B cell (primary cell): ENCODE measurements at regions not wholly inside any gene's neighbourhood (a gene's known extent, or its start where the extent isn't known, plus 50 kb on each side); places are given as distances from the start of the nearest gene placed in this dataset.

Experiments
- ATAC-seq: fragments of 200-7000 bp; cut with Tn5 transposase; one replicate; pipeline ENCODE4 v1.10.0; 2021; ENCODE audit warnings: low read depth, mild to moderate bottlenecking, moderate number of reproducible peaks, moderate library complexity
- CTCF ChIA-PET: fragments of 350-600 bp; sonication (Branson Sonifier 250); formaldehyde crosslinking; loops from one replicate; lab custom pipeline; 2021; ENCODE audit warnings: antibody characterized with exemption, inconsistent platforms; lab: Charles Lee
- POLR2A ChIA-PET: fragments of 350-600 bp; sonication (Branson Sonifier 250); formaldehyde crosslinking; loops from one replicate; lab custom pipeline; 2021; ENCODE audit warnings: antibody characterized with exemption; lab: Charles Lee
- DNase-seq: peaks from one replicate; pipeline ENCODE4 v3.0.0; 2013
- H2AFZ ChIP-seq: 2 replicates; pipeline ENCODE4 v1.6.1; 2012; ENCODE audit warnings: mild to moderate bottlenecking, low read depth, low read length; ENCODE audit not compliant: insufficient read depth, poor library complexity, severe bottlenecking
- H3K27ac ChIP-seq, 2 donors: 1 replicate in 1 of 2; 2 replicates in 1 of 2; pipeline ENCODE4 v1.5.1; 2012 to 2013; ENCODE audit warnings: low read length in 2 of 2, mild to moderate bottlenecking in 2 of 2, moderate library complexity in 1 of 2
- H3K27me3 ChIP-seq, 4 experiments: fragments of 200-600 bp in 1 of 4; sonication (generic) in 1 of 4; replicated peaks in 1 of 4; 1 replicate in 2 of 4; 2 replicates in 2 of 4; pipeline versions ENCODE4 v1.6.1 to v1.7.0; 2013 to 2016; ENCODE audit warnings: low read length in 3 of 4, mild to moderate bottlenecking in 2 of 4, mixed read lengths in 1 of 4, moderate library complexity in 1 of 4; ENCODE audit not compliant: insufficient read depth in 4 of 4, control insufficient read depth in 3 of 4; ENCODE audit errors: control extremely low read depth in 1 of 4
- H3K36me3 ChIP-seq, 2 experiments: replicated peaks in 1 of 2; 1 replicate in 1 of 2; 2 replicates in 1 of 2; pipeline versions ENCODE4 v1.6.1 to v1.7.1; 2013; ENCODE audit warnings: low read length in 1 of 2; ENCODE audit not compliant: insufficient read depth in 2 of 2, control insufficient read depth in 1 of 2; ENCODE audit errors: control extremely low read depth in 1 of 2, extremely low read depth in 1 of 2
- H3K4me1 ChIP-seq, 2 donors: fragments of 200-600 bp in 1 of 2; sonication (generic) in 1 of 2; 1 replicate in 1 of 2; 2 replicates in 1 of 2; pipeline versions ENCODE4 v1.5.1 to v1.6.1; 2013 to 2017; ENCODE audit warnings: low read length in 2 of 2; ENCODE audit not compliant: control insufficient read depth in 2 of 2, insufficient read depth in 2 of 2
- H3K4me2 ChIP-seq: replicated peaks from 2 replicates; pipeline ENCODE3; 2012; ENCODE audit warnings: mild to moderate bottlenecking, low read depth, low read length; ENCODE audit not compliant: poor library complexity, severe bottlenecking
- H3K4me3 ChIP-seq, 5 experiments: fragments of 200-600 bp in 1 of 5; sonication (generic) in 1 of 5; 1 replicate in 3 of 5; 2 replicates in 2 of 5; pipeline versions ENCODE4 v1.5.1 to v1.7.0; 2011 to 2016; ENCODE audit warnings: low read length in 4 of 5, mild to moderate bottlenecking in 4 of 5, low read depth in 2 of 5, control low read depth in 1 of 5, moderate library complexity in 1 of 5; ENCODE audit not compliant: insufficient read depth in 1 of 5; ENCODE audit errors: control extremely low read depth in 1 of 5, extremely low read depth in 1 of 5
- H3K79me2 ChIP-seq: fragments of 200-600 bp; sonication (generic); one replicate; pipeline ENCODE4 v1.6.0; 2016; ENCODE audit warnings: low read length; ENCODE audit not compliant: control insufficient read depth, insufficient read depth
- H3K9ac ChIP-seq: fragments of 200-600 bp; sonication (generic); 2 replicates; pipeline ENCODE4 v1.6.1; 2017; ENCODE audit warnings: mild to moderate bottlenecking, low read length, moderate library complexity
- H3K9me3 ChIP-seq, 3 donors: one replicate each; pipeline versions ENCODE4 v1.6.1 to v1.7.1; 2013; ENCODE audit warnings: low read length in 2 of 3; ENCODE audit not compliant: control insufficient read depth in 2 of 3, insufficient read depth in 1 of 3; ENCODE audit errors: control extremely low read depth in 1 of 3
- H4K20me1 ChIP-seq: 2 replicates; pipeline ENCODE4 v1.6.0; 2012; ENCODE audit warnings: mild to moderate bottlenecking, low read length; ENCODE audit not compliant: insufficient read depth, control insufficient read depth, poor library complexity, severe bottlenecking
- H3K27ac Mint-ChIP-seq: one replicate; pipeline ENCODE4 v1.8.0; 2021; ENCODE audit warnings: mixed read lengths
- H3K27me3 Mint-ChIP-seq: one replicate; pipeline ENCODE4 v1.8.0; 2021; ENCODE audit warnings: mixed read lengths
- H3K4me1 Mint-ChIP-seq: one replicate; pipeline ENCODE4 v1.8.0; 2021; ENCODE audit warnings: mixed read lengths
- H3K4me3 Mint-ChIP-seq: one replicate; pipeline ENCODE4 v1.8.0; 2021; ENCODE audit warnings: mixed read lengths
- H3K9me3 Mint-ChIP-seq: one replicate; pipeline ENCODE4 v1.8.0; 2022; ENCODE audit warnings: mixed read lengths; ENCODE audit not compliant: insufficient read depth
- EZH2 ChIP-seq: IDR thresholded peaks from 2 replicates; pipeline ENCODE4 v1.6.1; 2012; ENCODE audit warnings: borderline replicate concordance, low read depth, mild to moderate bottlenecking, moderate library complexity, low read length; ENCODE audit not compliant: insufficient read depth, poor library complexity, severe bottlenecking
- WGBS: methylation state at CpG from one replicate; pipeline ENCODE4 v1.1.5; 2013; ENCODE audit warnings: missing lambda C conversion rate; ENCODE audit not compliant: insufficient coverage; 5-methylcytosine and 5-hydroxymethylcytosine counted together
- intact Hi-C: fragments of 100-400 bp; cut with micrococcal nuclease; formaldehyde crosslinking; loops from one replicate; pipeline ENCODE4 v1.10.0; 2022
- TF ChIP-seq, protein P1 (sequence below): fragments of 200-600 bp; IDR thresholded peaks from one replicate; pipeline ENCODE4 v1.8.0; 2022; ENCODE audit warnings: antibody characterized with exemption, mild to moderate bottlenecking

DNA sequence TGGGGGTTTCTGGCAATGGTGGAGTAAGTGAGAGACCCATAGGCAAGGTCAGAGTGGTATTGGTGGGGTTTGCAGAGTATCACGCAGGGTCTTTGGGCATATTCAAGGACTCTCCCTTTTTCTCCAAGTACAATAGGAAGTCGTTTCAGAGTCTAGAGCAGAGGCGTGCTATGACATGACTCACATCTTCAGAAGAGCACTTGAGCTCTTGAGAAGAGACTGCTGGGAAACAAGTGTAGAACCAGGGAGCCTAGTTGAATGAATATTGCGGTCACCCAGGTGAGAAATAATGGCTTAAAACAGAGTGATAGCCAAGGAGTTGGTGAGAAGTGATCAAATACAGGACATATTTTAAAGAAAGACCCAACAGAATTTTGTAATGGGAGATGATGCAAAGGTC is 813.4 kb downstream of the TLE1 start:
- Mint-ChIP-seq H3K27ac (no peak overlapping the region), H3K27me3 (no peaks in the 10 kb centered on the region), H3K4me3 (no peak overlapping the region), H3K9me3 (no peaks in the 10 kb centered on the region), H3K4me1 (no peaks in the 10 kb centered on the region)
- Histone ChIP-seq H3K4me2 (no peak overlapping the region), H3K4me3 (no peak overlapping the region), H3K27ac (no peak overlapping the region), H3K27me3 (no peaks in the 10 kb centered on the region), H3K4me1 (no peaks in the 10 kb centered on the region), H2AFZ (no peak overlapping the region), H3K36me3 (no peaks in the 10 kb centered on the region), H3K79me2 (no peaks in the 10 kb centered on the region), H3K9me3 (no peaks in the 10 kb centered on the region), H4K20me1 (no peaks in the 10 kb centered on the region), H3K9ac (no peak overlapping the region)
- TF ChIP-seq EZH2: no peak
- TF ChIP-seq, protein P1, sequence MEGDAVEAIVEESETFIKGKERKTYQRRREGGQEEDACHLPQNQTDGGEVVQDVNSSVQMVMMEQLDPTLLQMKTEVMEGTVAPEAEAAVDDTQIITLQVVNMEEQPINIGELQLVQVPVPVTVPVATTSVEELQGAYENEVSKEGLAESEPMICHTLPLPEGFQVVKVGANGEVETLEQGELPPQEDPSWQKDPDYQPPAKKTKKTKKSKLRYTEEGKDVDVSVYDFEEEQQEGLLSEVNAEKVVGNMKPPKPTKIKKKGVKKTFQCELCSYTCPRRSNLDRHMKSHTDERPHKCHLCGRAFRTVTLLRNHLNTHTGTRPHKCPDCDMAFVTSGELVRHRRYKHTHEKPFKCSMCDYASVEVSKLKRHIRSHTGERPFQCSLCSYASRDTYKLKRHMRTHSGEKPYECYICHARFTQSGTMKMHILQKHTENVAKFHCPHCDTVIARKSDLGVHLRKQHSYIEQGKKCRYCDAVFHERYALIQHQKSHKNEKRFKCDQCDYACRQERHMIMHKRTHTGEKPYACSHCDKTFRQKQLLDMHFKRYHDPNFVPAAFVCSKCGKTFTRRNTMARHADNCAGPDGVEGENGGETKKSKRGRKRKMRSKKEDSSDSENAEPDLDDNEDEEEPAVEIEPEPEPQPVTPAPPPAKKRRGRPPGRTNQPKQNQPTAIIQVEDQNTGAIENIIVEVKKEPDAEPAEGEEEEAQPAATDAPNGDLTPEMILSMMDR: no peak
- ChIA-PET CTCF (interaction anchor here (0.8 kb wide), 1 partner anchor 627 kb away, joined by 3 read pairs; no protein-coding TSS in a partner anchor), POLR2A (no interaction called here)
- 100% methylated on average over 1 of the region's 4 CpGs for WGBS
- intact Hi-C loops: no loop called here
- no peak for ATAC-seq
- DNase-seq: no peak

DNA sequence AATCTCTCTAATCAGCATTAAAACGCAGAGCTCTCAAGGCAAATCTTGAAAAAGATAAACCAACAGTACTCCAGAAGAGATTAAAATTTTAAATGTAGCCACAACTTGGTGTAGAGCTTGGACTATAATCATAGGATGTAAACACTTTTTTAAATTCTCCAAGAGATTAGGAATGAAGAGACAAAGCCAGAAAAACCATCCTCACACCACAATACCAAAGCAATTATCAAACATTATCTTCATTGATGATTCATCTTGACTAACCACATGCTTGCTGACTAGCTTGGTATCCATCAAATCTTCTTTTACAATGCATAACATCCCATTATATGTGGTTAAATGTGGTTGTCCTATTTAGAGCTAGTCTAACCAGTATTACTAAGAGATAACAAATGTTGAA is 815.1 kb downstream of the TLE1 start:
- Histone ChIP-seq H3K36me3 (no peaks in the 10 kb centered on the region), H3K27ac (no peak overlapping the region), H3K9me3 (no peaks in the 10 kb centered on the region), H2AFZ (no peak overlapping the region), H3K79me2 (no peaks in the 10 kb centered on the region), H3K4me1 (no peaks in the 10 kb centered on the region), H4K20me1 (no peaks in the 10 kb centered on the region), H3K4me2 (no peak overlapping the region), H3K9ac (no peak overlapping the region), H3K4me3 (no peak overlapping the region), H3K27me3 (no peaks in the 10 kb centered on the region)
- POLR2A ChIA-PET: no interaction called here
- no CpG with 5 or more reads among the region's 1 CpG for WGBS
- ATAC-seq (no peak), DNase-seq (no peak)
- H3K4me3 Mint-ChIP-seq: no peak overlapping the region
- no peaks in the 10 kb centered on the region for H3K4me1 Mint-ChIP-seq
- CTCF ChIA-PET: interaction anchor here (1.1 kb wide), 1 partner anchor 35 kb away, joined by 3 read pairs; no protein-coding TSS in a partner anchor
- H3K9me3 Mint-ChIP-seq: no peaks in the 10 kb centered on the region
- TF ChIP-seq, protein P1: no peak
- TF ChIP-seq EZH2: no peak
- no peaks in the 10 kb centered on the region for H3K27me3 Mint-ChIP-seq
- intact Hi-C loops: no loop called here
- no peak overlapping the region for H3K27ac Mint-ChIP-seq
